Keratinocyte (primary cell): ENCODE measurements at regions not wholly inside any gene's neighbourhood (a gene's known extent, or its start where the extent isn't known, plus 50 kb on each side); places are given as distances from the start of the nearest gene placed in this dataset.

ENCODE experiments used
- CTCF ChIP-seq, 3 experiments: IDR thresholded peaks in 1 of 3; conservative IDR thresholded peaks in 1 of 3; optimal IDR thresholded peaks in 1 of 3; 2 replicates in 2 of 3; 3 replicates in 1 of 3; pipeline versions ENCODE3 to v1.5.1; 2011; ENCODE audit warnings: low read length in 3 of 3, mild to moderate bottlenecking in 3 of 3, moderate library complexity in 2 of 3, control low read depth in 1 of 3, inconsistent platforms in 1 of 3; ENCODE audit not compliant: insufficient read depth in 2 of 3; ENCODE audit errors: extremely low read depth in 1 of 3
- EZH2 ChIP-seq: IDR thresholded peaks from one replicate; pipeline ENCODE4 v1.6.1; 2012; ENCODE audit warnings: inconsistent platforms, mild to moderate bottlenecking, low read length, moderate library complexity

- TF ChIP-seq CTCF (optimal IDR thresholded peaks at IDR 0.05 in 1 of 3, IDR thresholded peaks at IDR 0.05 in 1 of 3, conservative IDR thresholded peaks at IDR 0.05 in 1 of 3; ENCODE audit: extremely low read depth in 1 of 3, insufficient read depth in 2 of 3, low read length in 3 of 3) (no peak), EZH2 (no peak)
These were observed 137.0 kb upstream of the SULF2 start for GRCh38 chr20:47922269-47922668.
